GM23338 (cell line): ENCODE measurements at regions not wholly inside any gene's neighbourhood (a gene's known extent, or its start where the extent isn't known, plus 50 kb on each side); places are given as distances from the start of the nearest gene placed in this dataset.

Source experiments
- ATAC-seq: fragments of 200-7000 bp; cut with Tn5 transposase; 3 replicates; pipeline ENCODE4 v1.9.1; 2020
- DNase-seq: peaks from one replicate; pipeline ENCODE4 v3.0.0-alpha.2; 2015; ENCODE audit warnings: low spot score
- H2AFZ ChIP-seq: fragments of 200-600 bp; sonication (generic); 2 replicates; pipeline ENCODE4 v1.8.0; 2016; ENCODE audit warnings: antibody characterized with exemption, mild to moderate bottlenecking, moderate library complexity
- H3F3A ChIP-seq: fragments of 200-600 bp; sonication (generic); replicated peaks from 2 replicates; pipeline ENCODE4 v1.8.0; 2017; ENCODE audit warnings: antibody characterized with exemption, mixed run types, low read depth
- H3K27ac ChIP-seq: fragments of 200-600 bp; sonication (generic); 2 replicates; pipeline ENCODE4 v1.6.1; 2016; ENCODE audit warnings: low read depth
- H3K27me3 ChIP-seq: fragments of 200-600 bp; sonication (generic); 2 replicates; pipeline ENCODE4 v1.8.0; 2016; ENCODE audit warnings: mild to moderate bottlenecking, mixed run types, moderate library complexity; ENCODE audit not compliant: insufficient read depth
- H3K36me3 ChIP-seq: fragments of 200-600 bp; sonication (generic); 2 replicates; pipeline ENCODE4 v1.8.0; 2016; ENCODE audit warnings: mild to moderate bottlenecking; ENCODE audit not compliant: insufficient read depth
- H3K4me1 ChIP-seq: fragments of 200-600 bp; sonication (generic); 2 replicates; pipeline ENCODE4 v1.8.0; 2016; ENCODE audit warnings: mild to moderate bottlenecking, moderate library complexity; ENCODE audit not compliant: insufficient read depth
- H3K4me2 ChIP-seq: fragments of 200-600 bp; sonication (generic); 2 replicates; pipeline ENCODE4 v1.7.1; 2017; ENCODE audit warnings: mixed run types
- H3K4me3 ChIP-seq: fragments of 200-600 bp; sonication (generic); 2 replicates; pipeline ENCODE4 v1.6.1; 2016; ENCODE audit warnings: mixed run types
- H3K79me2 ChIP-seq: fragments of 200-600 bp; sonication (generic); replicated peaks from 2 replicates; pipeline ENCODE4 v1.8.0; 2017; ENCODE audit warnings: mild to moderate bottlenecking; ENCODE audit not compliant: insufficient read depth
- H3K9me2 ChIP-seq: fragments of 200-600 bp; sonication (generic); 2 replicates; pipeline ENCODE4 v1.8.0; 2017; ENCODE audit not compliant: insufficient read depth
- H4K20me1 ChIP-seq: fragments of 200-600 bp; sonication (generic); replicated peaks from 2 replicates; pipeline ENCODE4 v1.8.0; 2017; ENCODE audit warnings: mild to moderate bottlenecking; ENCODE audit not compliant: insufficient read depth
- H3K27ac Mint-ChIP-seq: 2 replicates; pipeline ENCODE4 v1.8.0; 2020; ENCODE audit warnings: inconsistent platforms, mild to moderate bottlenecking, moderate library complexity, mixed read lengths
- H3K27me3 Mint-ChIP-seq: 3 replicates; pipeline ENCODE4 v1.8.0; 2022; ENCODE audit warnings: low read depth, mild to moderate bottlenecking, moderate library complexity, mixed read lengths, inconsistent platforms; ENCODE audit not compliant: insufficient read depth, poor library complexity
- H3K36me3 Mint-ChIP-seq: 3 replicates; pipeline ENCODE4 v1.8.0; 2021; ENCODE audit warnings: low read depth, mild to moderate bottlenecking, inconsistent platforms, moderate library complexity, mixed read lengths
- H3K4me1 Mint-ChIP-seq: 3 replicates; pipeline ENCODE4 v1.8.0; 2020; ENCODE audit warnings: mild to moderate bottlenecking, inconsistent platforms, mixed read lengths
- H3K4me3 Mint-ChIP-seq: 3 replicates; pipeline ENCODE4 v1.8.0; 2021; ENCODE audit warnings: moderate library complexity, mild to moderate bottlenecking, inconsistent platforms, mixed read lengths
- H3K9me3 Mint-ChIP-seq: 3 replicates; pipeline ENCODE4 v1.8.0; 2020; ENCODE audit warnings: moderate library complexity, mild to moderate bottlenecking, inconsistent platforms, mixed read lengths
- CREB1 ChIP-seq: fragments of 250-450 bp; sonication (Bioruptor Pico); IDR thresholded peaks from 2 replicates; pipeline ENCODE4 v1.5.0; 2020; ENCODE audit warnings: low read depth, mild to moderate bottlenecking, moderate library complexity
- ETS1 ChIP-seq: IDR thresholded peaks from 2 replicates; pipeline ENCODE4 v1.6.1; 2016; ENCODE audit warnings: antibody characterized with exemption
- EZH2 ChIP-seq: fragments of 200-600 bp; sonication (generic); IDR thresholded peaks from one replicate; pipeline ENCODE4 v1.8.0; 2017; ENCODE audit warnings: antibody characterized with exemption, mild to moderate bottlenecking, low read depth; ENCODE audit not compliant: unreplicated experiment
- EZH2phosphoT487 ChIP-seq: fragments of 200-600 bp; sonication (generic); IDR thresholded peaks from one replicate; pipeline ENCODE4 v1.8.1; 2018; ENCODE audit warnings: antibody characterized with exemption; ENCODE audit not compliant: unreplicated experiment
- NANOG ChIP-seq: IDR thresholded peaks from 2 replicates; pipeline ENCODE4 v1.6.1; 2016; ENCODE audit warnings: antibody characterized with exemption, borderline replicate concordance
- POLR2AphosphoS5 ChIP-seq: IDR thresholded peaks from 2 replicates; pipeline ENCODE4 v1.6.1; 2016; ENCODE audit warnings: antibody characterized with exemption, low read depth
- STAT1 ChIP-seq: IDR thresholded peaks from one replicate; pipeline ENCODE4 v1.6.1; 2016; ENCODE audit warnings: antibody characterized with exemption; ENCODE audit not compliant: unreplicated experiment
- ZNF114 ChIP-seq: fragments of 250-450 bp; sonication (Bioruptor Pico); IDR thresholded peaks from 2 replicates; pipeline ENCODE4 v1.5.0; 2020; ENCODE audit warnings: mild to moderate bottlenecking, moderate library complexity
- ZNF331 ChIP-seq: fragments of 250-450 bp; sonication (Bioruptor Pico); IDR thresholded peaks from 2 replicates; pipeline ENCODE4 v1.5.0; 2020; ENCODE audit warnings: low read depth, mild to moderate bottlenecking, moderate library complexity
- ZNF462 ChIP-seq: fragments of 250-450 bp; sonication (Bioruptor Pico); IDR thresholded peaks from 2 replicates; pipeline ENCODE4 v1.5.0; 2020; ENCODE audit warnings: mild to moderate bottlenecking, moderate library complexity
- TF ChIP-seq, protein P1 (sequence below): IDR thresholded peaks from one replicate; pipeline ENCODE4 v1.6.1; 2018; ENCODE audit warnings: antibody characterized with exemption; ENCODE audit not compliant: unreplicated experiment
- TF ChIP-seq, protein P2 (sequence below), 2 experiments: fragments of 200-600 bp in 1 of 2; sonication (generic) in 1 of 2; conservative IDR thresholded peaks; 2 replicates each; pipeline versions ENCODE4 v1.5.1 to v1.6.1; 2016 to 2017; ENCODE audit warnings: antibody characterized with exemption in 2 of 2, low read depth in 2 of 2, mild to moderate bottlenecking in 2 of 2, moderate library complexity in 1 of 2

GRCh38 chr12:81956468-81956860 is 197.3 kb upstream of the PPFIA2 start (continued):
- TF ChIP-seq, protein P1, sequence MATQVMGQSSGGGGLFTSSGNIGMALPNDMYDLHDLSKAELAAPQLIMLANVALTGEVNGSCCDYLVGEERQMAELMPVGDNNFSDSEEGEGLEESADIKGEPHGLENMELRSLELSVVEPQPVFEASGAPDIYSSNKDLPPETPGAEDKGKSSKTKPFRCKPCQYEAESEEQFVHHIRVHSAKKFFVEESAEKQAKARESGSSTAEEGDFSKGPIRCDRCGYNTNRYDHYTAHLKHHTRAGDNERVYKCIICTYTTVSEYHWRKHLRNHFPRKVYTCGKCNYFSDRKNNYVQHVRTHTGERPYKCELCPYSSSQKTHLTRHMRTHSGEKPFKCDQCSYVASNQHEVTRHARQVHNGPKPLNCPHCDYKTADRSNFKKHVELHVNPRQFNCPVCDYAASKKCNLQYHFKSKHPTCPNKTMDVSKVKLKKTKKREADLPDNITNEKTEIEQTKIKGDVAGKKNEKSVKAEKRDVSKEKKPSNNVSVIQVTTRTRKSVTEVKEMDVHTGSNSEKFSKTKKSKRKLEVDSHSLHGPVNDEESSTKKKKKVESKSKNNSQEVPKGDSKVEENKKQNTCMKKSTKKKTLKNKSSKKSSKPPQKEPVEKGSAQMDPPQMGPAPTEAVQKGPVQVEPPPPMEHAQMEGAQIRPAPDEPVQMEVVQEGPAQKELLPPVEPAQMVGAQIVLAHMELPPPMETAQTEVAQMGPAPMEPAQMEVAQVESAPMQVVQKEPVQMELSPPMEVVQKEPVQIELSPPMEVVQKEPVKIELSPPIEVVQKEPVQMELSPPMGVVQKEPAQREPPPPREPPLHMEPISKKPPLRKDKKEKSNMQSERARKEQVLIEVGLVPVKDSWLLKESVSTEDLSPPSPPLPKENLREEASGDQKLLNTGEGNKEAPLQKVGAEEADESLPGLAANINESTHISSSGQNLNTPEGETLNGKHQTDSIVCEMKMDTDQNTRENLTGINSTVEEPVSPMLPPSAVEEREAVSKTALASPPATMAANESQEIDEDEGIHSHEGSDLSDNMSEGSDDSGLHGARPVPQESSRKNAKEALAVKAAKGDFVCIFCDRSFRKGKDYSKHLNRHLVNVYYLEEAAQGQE, result no peak
- TF ChIP-seq CREB1 (CRISPR knock-in tag) (no peak), EZH2phosphoT487 (no peak), STAT1 (no peak), ETS1 (no peak), EZH2 (no peak), ZNF331 (CRISPR knock-in tag) (no peak), NANOG (no peak), ZNF114 (no peak), POLR2AphosphoS5 (no peak)
- TF ChIP-seq, protein P2, sequence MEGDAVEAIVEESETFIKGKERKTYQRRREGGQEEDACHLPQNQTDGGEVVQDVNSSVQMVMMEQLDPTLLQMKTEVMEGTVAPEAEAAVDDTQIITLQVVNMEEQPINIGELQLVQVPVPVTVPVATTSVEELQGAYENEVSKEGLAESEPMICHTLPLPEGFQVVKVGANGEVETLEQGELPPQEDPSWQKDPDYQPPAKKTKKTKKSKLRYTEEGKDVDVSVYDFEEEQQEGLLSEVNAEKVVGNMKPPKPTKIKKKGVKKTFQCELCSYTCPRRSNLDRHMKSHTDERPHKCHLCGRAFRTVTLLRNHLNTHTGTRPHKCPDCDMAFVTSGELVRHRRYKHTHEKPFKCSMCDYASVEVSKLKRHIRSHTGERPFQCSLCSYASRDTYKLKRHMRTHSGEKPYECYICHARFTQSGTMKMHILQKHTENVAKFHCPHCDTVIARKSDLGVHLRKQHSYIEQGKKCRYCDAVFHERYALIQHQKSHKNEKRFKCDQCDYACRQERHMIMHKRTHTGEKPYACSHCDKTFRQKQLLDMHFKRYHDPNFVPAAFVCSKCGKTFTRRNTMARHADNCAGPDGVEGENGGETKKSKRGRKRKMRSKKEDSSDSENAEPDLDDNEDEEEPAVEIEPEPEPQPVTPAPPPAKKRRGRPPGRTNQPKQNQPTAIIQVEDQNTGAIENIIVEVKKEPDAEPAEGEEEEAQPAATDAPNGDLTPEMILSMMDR (conservative IDR thresholded peaks at IDR 0.05; ENCODE audit: low read depth in 2 of 2), result no peak

DNA sequence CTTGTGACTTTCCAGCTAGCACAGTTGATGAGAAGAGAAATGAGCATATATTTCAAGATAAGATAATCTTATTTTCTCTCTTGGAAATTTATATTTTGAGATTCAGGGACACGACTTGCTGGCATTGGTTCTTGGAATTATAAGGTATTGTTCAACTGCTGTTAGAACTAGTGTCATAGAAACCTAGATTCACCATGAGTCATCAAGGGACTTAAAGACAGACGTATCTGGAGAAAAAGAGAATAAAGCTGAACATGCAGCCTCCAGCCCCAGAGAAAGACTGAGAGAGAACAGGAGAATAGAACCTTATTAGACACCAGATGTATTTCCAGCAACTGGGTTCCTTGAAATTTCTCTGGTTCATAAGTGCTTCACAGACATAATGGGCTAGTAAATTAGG is 194.4 kb upstream of the PPFIA2 start:
- Histone ChIP-seq H3K27me3 (no peaks in the 10 kb centered on the region), H3F3A (no peaks in the 10 kb centered on the region), H3K4me1 (peaks cover 7% of the 10 kb centered on the region; the same call in 1 of the 2 replicates), H3K27ac (no peak overlapping the region), H3K79me2 (no peaks in the 10 kb centered on the region), H3K4me2 (no peak overlapping the region), H3K36me3 (no peaks in the 10 kb centered on the region), H2AFZ (no peak overlapping the region), H4K20me1 (no peaks in the 10 kb centered on the region), H3K4me3 (no peak overlapping the region), H3K9me2 (no peaks in the 10 kb centered on the region)
- no peaks in the 10 kb centered on the region for H3K9me3 Mint-ChIP-seq
- 0 out of 3 replicates have a peak, but pooled peaks cover 2% of the 10 kb centered on the region for H3K4me1 Mint-ChIP-seq
- H3K27ac Mint-ChIP-seq, result no peak overlapping the region
- H3K4me3 Mint-ChIP-seq, result no peak overlapping the region
- no peak for DNase-seq
- ATAC-seq, result no peak
- H3K36me3 Mint-ChIP-seq, result no peaks in the 10 kb centered on the region
- no peaks in the 10 kb centered on the region for H3K27me3 Mint-ChIP-seq
- TF ChIP-seq EZH2phosphoT487 (no peak), ZNF462 (CRISPR knock-in tag) (no peak), ZNF114 (no peak), NANOG (no peak), STAT1 (no peak), ETS1 (no peak)
